ENCODE measurements at regions not wholly inside any gene's neighbourhood (a gene's known extent, or its start where the extent isn't known, plus 50 kb on each side); places are given as distances from the start of the nearest gene placed in this dataset.

DNA sequence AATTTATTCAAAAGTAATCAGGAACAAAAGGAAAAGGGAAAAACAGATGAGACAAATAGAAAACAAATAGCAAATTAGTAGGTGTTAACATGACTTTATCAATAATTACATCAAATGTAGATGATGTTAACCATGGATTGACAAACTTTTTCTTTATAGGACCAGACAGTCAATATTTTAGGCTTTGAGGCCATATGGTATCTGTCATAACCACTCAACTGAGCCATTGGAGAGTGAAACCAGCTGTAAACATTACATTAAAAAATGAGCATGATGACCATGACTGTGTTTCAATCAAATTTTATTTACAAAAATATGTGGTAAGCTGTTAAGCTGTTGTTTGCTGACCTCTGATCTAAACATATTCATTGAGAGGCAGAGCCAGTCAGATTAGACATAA, 118.5 kb upstream of the NWD2 start:
- Histone ChIP-seq H3K27me3 (ENCODE audit: control insufficient read depth, insufficient read depth, low read length) (no peaks in the 10 kb centered on the region), H3K9ac (ENCODE audit: low read length in 3 of 3) (no peak overlapping the region), H3K27ac (ENCODE audit: low read depth in 2 of 2, low read length in 2 of 2) (no peak overlapping the region), H3K4me3 (ENCODE audit: low read length in 3 of 3) (no peak overlapping the region), H3K4me1 (ENCODE audit: control insufficient read depth in 2 of 3, insufficient read depth in 2 of 3, low read depth in 1 of 3, low read length in 3 of 3) (no peaks in the 10 kb centered on the region), H3K9me3 (ENCODE audit: control insufficient read depth in 2 of 3, insufficient read depth in 1 of 3, low read length in 3 of 3) (peaks cover 0 to 2% (median 0%) of the 10 kb centered on the region in 3 donors), H3K36me3 (ENCODE audit: control insufficient read depth in 2 of 3, insufficient read depth in 3 of 3, low read length in 3 of 3) (no peaks in the 10 kb centered on the region)
- DNase-seq: no peak
- no peak for FAIRE-seq
- TF ChIP-seq, protein P1, sequence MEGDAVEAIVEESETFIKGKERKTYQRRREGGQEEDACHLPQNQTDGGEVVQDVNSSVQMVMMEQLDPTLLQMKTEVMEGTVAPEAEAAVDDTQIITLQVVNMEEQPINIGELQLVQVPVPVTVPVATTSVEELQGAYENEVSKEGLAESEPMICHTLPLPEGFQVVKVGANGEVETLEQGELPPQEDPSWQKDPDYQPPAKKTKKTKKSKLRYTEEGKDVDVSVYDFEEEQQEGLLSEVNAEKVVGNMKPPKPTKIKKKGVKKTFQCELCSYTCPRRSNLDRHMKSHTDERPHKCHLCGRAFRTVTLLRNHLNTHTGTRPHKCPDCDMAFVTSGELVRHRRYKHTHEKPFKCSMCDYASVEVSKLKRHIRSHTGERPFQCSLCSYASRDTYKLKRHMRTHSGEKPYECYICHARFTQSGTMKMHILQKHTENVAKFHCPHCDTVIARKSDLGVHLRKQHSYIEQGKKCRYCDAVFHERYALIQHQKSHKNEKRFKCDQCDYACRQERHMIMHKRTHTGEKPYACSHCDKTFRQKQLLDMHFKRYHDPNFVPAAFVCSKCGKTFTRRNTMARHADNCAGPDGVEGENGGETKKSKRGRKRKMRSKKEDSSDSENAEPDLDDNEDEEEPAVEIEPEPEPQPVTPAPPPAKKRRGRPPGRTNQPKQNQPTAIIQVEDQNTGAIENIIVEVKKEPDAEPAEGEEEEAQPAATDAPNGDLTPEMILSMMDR (IDR thresholded peaks at IDR 0.05; ENCODE audit: borderline replicate concordance, extremely low read depth, insufficient read depth): no peak
- intact Hi-C loops (cut with DNase I): no loop called here

DNA sequence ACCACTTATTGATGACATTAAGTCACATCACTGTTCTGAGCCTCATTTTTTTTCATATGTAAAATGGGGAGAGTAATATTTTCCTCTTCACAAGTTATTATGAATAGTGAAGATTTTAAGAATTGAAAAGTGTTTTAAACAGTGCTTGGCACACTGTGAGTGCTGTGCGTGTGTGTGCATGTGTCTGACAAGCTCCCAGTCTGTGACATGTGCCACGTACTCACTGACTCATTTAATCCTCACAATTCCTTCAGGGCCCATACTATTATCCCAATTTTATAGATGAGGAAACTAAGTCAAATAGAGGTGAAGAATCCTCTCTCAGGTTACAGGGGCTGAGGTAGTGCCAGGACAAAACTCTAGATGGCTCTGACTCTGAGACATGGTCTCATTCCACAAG, 114.1 kb upstream of the NWD2 start:
- Histone ChIP-seq H3K27me3 (ENCODE audit: control insufficient read depth, insufficient read depth, low read length) (no peaks in the 10 kb centered on the region), H3K4me1 (ENCODE audit: control insufficient read depth in 2 of 3, insufficient read depth in 2 of 3, low read depth in 1 of 3, low read length in 3 of 3) (no peaks in the 10 kb centered on the region), H3K9ac (ENCODE audit: low read length in 3 of 3) (no peak overlapping the region), H3K9me3 (ENCODE audit: control insufficient read depth in 2 of 3, insufficient read depth in 1 of 3, low read length in 3 of 3) (no peaks in the 10 kb centered on the region), H3K36me3 (ENCODE audit: control insufficient read depth in 2 of 3, insufficient read depth in 3 of 3, low read length in 3 of 3) (no peaks in the 10 kb centered on the region), H3K4me3 (ENCODE audit: low read length in 3 of 3) (no peak overlapping the region), H3K27ac (ENCODE audit: low read depth in 2 of 2, low read length in 2 of 2) (no peak overlapping the region)
- DNase-seq (no peak), FAIRE-seq (no peak)
- intact Hi-C loops (cut with DNase I): no loop called here
- TF ChIP-seq, protein P1 (IDR thresholded peaks at IDR 0.05; ENCODE audit: borderline replicate concordance, extremely low read depth, insufficient read depth): no peak

DNA sequence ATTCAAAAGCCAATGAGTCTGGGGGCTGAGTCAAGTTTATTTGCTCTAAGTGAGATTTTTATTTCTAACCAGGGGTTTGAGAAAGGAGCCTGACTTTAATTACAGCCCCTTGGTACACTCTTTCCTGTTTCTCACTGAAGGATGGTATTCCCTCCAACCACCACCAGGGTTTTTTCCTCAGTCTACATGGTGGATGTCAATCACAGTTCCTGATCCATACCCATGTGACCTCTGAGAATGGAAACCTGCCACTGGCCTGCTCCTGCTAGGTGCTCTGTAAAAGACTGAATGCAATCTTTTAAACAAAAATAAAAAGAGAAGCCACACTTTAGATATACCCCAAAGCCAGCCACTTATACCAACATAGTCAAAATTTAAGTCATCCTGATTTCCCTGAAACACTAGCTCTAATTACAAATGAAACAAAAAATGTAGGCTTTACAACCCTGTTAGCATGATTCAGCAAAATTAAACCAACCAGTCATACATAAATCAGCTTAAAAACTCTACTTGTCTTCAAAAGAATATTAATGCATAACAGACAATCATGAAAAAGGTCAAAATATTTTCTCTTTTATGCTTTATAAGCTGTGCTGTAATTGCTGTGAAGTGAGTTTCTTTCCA, 112.1 kb upstream of the NWD2 start:
- TF ChIP-seq, protein P1 (IDR thresholded peaks at IDR 0.05; ENCODE audit: borderline replicate concordance, extremely low read depth, insufficient read depth): no peak
- H3K27me3 ChIP-seq (ENCODE audit: control insufficient read depth, insufficient read depth, low read length): no peaks in the 10 kb centered on the region
- H3K9ac ChIP-seq (ENCODE audit: low read length in 3 of 3): no peak overlapping the region
- intact Hi-C loops (cut with DNase I): no loop called here
- H3K4me3 ChIP-seq (ENCODE audit: low read length in 3 of 3): no peak overlapping the region
- no peaks in the 10 kb centered on the region for H3K9me3 ChIP-seq (ENCODE audit: control insufficient read depth in 2 of 3, insufficient read depth in 1 of 3, low read length in 3 of 3)
- H3K36me3 ChIP-seq (ENCODE audit: control insufficient read depth in 2 of 3, insufficient read depth in 3 of 3, low read length in 3 of 3): no peaks in the 10 kb centered on the region
- FAIRE-seq (no peak), DNase-seq (no peak)
- no peaks in the 10 kb centered on the region for H3K4me1 ChIP-seq (ENCODE audit: control insufficient read depth in 2 of 3, insufficient read depth in 2 of 3, low read depth in 1 of 3, low read length in 3 of 3)
- H3K27ac ChIP-seq (ENCODE audit: low read depth in 2 of 2, low read length in 2 of 2): no peak overlapping the region

DNA sequence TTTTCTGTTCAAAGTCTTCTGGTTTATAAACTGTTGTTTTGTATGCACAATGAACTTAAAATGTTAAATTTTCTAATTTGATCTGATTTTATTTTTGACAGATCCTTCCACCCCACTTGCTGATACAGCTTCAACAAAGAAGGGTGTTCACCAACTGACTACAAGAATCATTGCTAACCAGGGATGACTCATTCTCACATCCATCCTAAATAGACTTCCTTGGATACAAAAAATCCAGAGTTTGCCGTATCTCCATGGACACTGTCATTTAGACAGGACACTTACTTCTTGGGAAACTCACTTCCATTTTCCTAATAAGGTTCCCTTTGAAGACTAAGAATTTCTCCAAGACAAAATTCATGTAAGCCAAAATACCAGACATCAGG, 111.6 kb upstream of the NWD2 start:
- DNase-seq (no peak), FAIRE-seq (no peak)
- no peaks in the 10 kb centered on the region for H3K9me3 ChIP-seq (ENCODE audit: control insufficient read depth in 2 of 3, insufficient read depth in 1 of 3, low read length in 3 of 3)
- TF ChIP-seq, protein P1 (IDR thresholded peaks at IDR 0.05; ENCODE audit: borderline replicate concordance, extremely low read depth, insufficient read depth): no peak
- H3K9ac ChIP-seq (ENCODE audit: low read length in 3 of 3): no peak overlapping the region
- no peaks in the 10 kb centered on the region for H3K4me1 ChIP-seq (ENCODE audit: control insufficient read depth in 2 of 3, insufficient read depth in 2 of 3, low read depth in 1 of 3, low read length in 3 of 3)
- no peaks in the 10 kb centered on the region for H3K27me3 ChIP-seq (ENCODE audit: control insufficient read depth, insufficient read depth, low read length)
- intact Hi-C loops (cut with DNase I): no loop called here
- no peaks in the 10 kb centered on the region for H3K36me3 ChIP-seq (ENCODE audit: control insufficient read depth in 2 of 3, insufficient read depth in 3 of 3, low read length in 3 of 3)
- no peak overlapping the region for H3K4me3 ChIP-seq (ENCODE audit: low read length in 3 of 3)
- no peak overlapping the region for H3K27ac ChIP-seq (ENCODE audit: low read depth in 2 of 2, low read length in 2 of 2)
